ENCODE measurements at regions not wholly inside any gene's neighbourhood (a gene's known extent, or its start where the extent isn't known, plus 50 kb on each side); places are given as distances from the start of the nearest gene placed in this dataset.
"Not testable (repeated sequence)": the region's sequence is repeated elsewhere in the genome, so short reads cannot be mapped to it uniquely, and the experiment has no call there.

GRCh38 chr19:20271215-20271926 lies 104.4 kb downstream of the ZNF486 start:
- no peak for DNase-seq (ENCODE audit: extremely low read depth, low read depth)
- TF ChIP-seq, protein P1, sequence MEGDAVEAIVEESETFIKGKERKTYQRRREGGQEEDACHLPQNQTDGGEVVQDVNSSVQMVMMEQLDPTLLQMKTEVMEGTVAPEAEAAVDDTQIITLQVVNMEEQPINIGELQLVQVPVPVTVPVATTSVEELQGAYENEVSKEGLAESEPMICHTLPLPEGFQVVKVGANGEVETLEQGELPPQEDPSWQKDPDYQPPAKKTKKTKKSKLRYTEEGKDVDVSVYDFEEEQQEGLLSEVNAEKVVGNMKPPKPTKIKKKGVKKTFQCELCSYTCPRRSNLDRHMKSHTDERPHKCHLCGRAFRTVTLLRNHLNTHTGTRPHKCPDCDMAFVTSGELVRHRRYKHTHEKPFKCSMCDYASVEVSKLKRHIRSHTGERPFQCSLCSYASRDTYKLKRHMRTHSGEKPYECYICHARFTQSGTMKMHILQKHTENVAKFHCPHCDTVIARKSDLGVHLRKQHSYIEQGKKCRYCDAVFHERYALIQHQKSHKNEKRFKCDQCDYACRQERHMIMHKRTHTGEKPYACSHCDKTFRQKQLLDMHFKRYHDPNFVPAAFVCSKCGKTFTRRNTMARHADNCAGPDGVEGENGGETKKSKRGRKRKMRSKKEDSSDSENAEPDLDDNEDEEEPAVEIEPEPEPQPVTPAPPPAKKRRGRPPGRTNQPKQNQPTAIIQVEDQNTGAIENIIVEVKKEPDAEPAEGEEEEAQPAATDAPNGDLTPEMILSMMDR (IDR thresholded peaks at IDR 0.05; ENCODE audit: low read depth, low read length), result no peak

DNA sequence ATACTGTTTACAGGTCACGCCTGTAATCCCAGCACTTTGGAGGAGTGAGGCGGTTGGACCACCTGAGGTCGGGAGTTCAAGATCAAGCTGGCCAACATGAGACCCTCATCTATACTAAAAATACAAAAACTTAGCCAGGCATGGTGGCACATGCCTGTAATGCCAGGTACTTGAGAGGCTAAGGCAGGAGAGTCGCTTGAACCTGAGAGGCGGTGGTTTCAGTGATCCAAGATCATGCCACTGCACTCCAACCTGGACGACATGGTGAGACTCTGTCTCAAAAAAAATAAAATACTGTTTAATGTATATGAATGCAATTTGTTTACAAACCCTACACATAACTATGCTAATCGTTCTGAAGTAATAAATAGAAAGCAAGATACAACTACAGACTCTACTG lies 102.4 kb downstream of the ZNF486 start:
- TF ChIP-seq, protein P1 (IDR thresholded peaks at IDR 0.05; ENCODE audit: low read depth, low read length), result no peak
- no peak for DNase-seq (ENCODE audit: extremely low read depth, low read depth)

DNA sequence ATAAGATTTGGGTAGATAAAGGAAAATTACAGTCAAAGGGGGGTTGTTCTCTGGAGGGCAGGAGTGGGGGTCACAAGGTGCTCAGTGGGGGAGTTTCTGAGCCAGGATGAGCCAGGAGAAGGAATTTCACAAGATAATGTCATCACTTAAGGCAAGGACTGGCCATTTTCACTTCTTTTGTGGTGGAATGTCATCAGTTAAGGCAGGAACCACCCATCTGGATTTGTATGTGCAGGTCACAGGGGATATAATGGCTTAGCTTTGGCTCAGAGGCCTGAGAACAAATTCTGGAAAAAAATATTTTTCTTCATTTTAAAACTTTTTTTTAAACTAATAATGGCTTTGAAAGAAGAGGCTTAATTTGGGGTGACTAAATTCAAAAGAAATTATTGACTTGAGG lies 94.5 kb downstream of the ZNF486 start:
- not testable (repeated sequence) for DNase-seq (ENCODE audit: extremely low read depth, low read depth)

- not testable (repeated sequence) for DNase-seq (ENCODE audit: extremely low read depth, low read depth)
Observed at GRCh38 chr19:20260738-20261137, 93.7 kb downstream of the ZNF486 start.

DNA sequence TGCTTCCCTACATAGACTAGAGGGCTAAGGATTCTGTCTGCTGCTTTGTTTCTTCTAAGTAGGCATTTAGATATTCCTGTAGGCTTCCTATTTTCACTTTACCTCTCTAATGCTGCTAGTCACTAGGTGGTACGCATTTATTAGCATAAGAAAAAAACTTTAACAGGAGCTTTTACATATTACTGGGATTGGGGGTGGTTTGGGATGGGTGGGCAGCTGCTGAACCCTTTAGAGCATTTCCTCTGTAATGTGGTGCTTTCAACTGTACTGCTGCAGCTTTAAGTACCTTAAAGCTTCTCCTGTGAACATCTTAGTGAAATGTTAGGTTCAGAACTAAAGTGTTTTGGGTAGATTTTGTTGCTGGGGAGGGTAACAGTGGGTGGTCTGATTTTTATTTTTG lies 92.6 kb downstream of the ZNF486 start:
- no peak for DNase-seq (ENCODE audit: extremely low read depth, low read depth)
- TF ChIP-seq, protein P1 (IDR thresholded peaks at IDR 0.05; ENCODE audit: low read depth, low read length), result no peak

GRCh38 chr19:20256606-20257005 lies 89.6 kb downstream of the ZNF486 start:
- TF ChIP-seq, protein P1 (IDR thresholded peaks at IDR 0.05; ENCODE audit: low read depth, low read length), result no peak
- DNase-seq (ENCODE audit: extremely low read depth, low read depth), result no peak

GRCh38 chr19:20254121-20254520 lies 87.1 kb downstream of the ZNF486 start:
- DNase-seq (ENCODE audit: extremely low read depth, low read depth), result no peak
- TF ChIP-seq, protein P1 (IDR thresholded peaks at IDR 0.05; ENCODE audit: low read depth, low read length), result no peak

- TF ChIP-seq, protein P1 (IDR thresholded peaks at IDR 0.05; ENCODE audit: low read depth, low read length), result no peak
- DNase-seq (ENCODE audit: extremely low read depth, low read depth), result no peak
Observed at GRCh38 chr19:20252613-20253012, 85.6 kb downstream of the ZNF486 start.

Measured in AG09319 (cell line).